C4-2B (cell line): ENCODE measurements at regions not wholly inside any gene's neighbourhood (a gene's known extent, or its start where the extent isn't known, plus 50 kb on each side); places are given as distances from the start of the nearest gene placed in this dataset.

ENCODE experiments used
- H3K27ac ChIP-seq: fragments of 450-650 bp; 2 replicates; pipeline ENCODE4 v1.5.1; 2017
- CTCF ChIP-seq: fragments of 450-650 bp; conservative IDR thresholded peaks from 2 replicates; pipeline ENCODE4 v1.5.1; 2017; ENCODE audit warnings: mild to moderate bottlenecking
- ZFX ChIP-seq: fragments of 450-650 bp; IDR thresholded peaks from 2 replicates; pipeline ENCODE4 v1.6.1; 2017

DNA sequence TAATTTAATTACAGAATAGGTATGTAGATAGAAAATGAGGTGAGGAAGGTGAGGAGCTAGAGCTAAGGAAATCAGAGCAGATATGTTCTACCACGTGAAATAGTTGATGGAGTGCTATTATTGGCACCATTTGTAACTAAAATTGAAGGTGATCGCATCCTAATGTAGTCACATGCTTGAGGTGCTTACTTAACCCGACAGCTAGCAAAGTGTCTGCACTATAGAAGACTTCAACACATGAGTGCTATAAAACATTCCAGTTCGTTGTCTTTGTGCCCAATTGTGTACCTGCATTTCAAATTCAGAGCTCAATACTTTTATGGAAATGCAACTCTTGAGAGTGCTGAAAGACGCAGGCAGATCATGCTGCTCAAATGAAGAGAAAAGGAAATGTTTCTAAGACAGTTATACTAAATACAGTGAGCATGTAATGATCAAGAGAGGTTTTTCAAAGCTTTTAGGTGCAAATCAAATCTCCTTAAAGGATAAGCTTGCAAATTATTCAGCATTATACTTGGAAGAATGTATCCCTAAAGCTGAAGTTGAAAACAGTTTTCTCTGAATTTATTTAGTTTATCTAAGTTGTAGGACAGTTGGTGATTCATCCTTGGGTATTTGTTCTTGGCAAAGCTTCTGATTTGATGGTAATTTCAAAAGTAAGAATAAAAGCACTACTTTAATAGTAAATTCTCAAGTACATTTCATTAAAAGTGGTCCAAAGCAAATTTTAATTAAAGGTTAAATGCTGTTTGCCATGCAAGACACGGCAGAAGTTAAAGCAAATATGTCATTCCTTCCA is 223.9 kb upstream of the EPHA5 start:
- H3K27ac ChIP-seq: no peak overlapping the region
- TF ChIP-seq CTCF: no peak
- no peak for TF ChIP-seq ZFX

DNA sequence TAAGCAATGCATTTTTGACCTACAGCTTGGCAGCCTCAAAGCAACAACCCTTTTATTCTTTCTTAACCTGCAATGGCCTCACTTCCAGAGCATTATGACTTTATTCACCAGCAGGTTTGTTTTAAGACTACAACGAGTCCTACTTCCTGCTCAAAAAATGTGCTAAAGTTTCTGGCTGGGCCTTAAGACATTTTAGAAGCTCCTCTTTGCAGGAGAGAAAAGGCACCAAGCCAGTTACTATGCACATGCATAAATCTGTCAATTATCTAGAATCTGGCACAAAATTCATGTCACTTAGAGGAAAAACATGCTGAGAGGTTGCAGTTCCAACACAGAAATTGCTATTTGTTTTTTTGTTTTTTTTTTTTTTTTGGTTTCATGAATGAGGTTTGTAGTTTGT is 223.0 kb upstream of the EPHA5 start:
- no peak overlapping the region for H3K27ac ChIP-seq
- no peak for TF ChIP-seq CTCF
- no peak for TF ChIP-seq ZFX

DNA sequence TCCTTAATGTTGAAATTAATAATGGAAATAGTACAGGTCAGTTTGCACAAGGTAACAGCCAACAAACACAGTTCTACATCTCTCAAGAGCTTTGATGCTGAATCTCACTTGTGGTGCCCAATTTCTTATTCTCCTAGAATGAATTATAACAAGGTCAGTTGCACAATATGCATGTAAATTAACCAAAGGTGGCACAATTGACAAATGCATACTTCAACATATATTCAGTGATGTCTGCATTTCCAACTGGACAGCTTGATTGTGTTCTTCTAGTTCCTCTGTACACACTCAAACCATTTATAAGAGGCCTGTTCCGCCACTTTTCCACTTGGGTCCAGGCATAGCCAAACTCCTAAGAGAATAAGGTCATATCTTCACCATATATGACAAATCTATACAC is 210.3 kb upstream of the EPHA5 start:
- no peak overlapping the region for H3K27ac ChIP-seq
- TF ChIP-seq ZFX (no peak), CTCF (peak; percentile 16)

- H3K27ac ChIP-seq: no peak overlapping the region
These were observed 198.0 kb upstream of the EPHA5 start for GRCh38 chr4:65868096-65868824.

DNA sequence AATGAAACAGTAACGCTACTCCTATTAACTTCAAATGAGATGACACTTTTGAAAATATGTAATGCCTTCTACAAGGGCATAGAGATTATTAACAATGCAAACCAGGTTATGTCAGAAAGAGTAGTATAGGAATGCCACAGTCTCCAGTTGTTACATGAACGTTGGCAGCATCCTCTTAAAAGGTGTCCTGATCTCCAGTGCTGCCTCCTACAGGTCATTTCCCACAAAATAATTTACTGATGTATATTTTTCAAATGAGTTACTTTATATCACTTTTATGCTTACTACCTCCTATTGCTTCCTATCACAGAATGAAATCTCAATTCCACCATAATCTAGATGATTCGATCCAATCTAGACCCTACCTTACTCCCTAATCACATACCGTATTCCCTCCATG is 195.2 kb upstream of the EPHA5 start:
- H3K27ac ChIP-seq: no peak overlapping the region
- TF ChIP-seq ZFX (no peak), CTCF (peak; percentile 61)

More at GRCh38 chr4:65868096-65868824, 198.0 kb upstream of the EPHA5 start:
- no peak for TF ChIP-seq CTCF
- no peak for TF ChIP-seq ZFX

- TF ChIP-seq CTCF (no peak), ZFX (no peak)
- H3K27ac ChIP-seq: no peak overlapping the region
These were observed 191.7 kb upstream of the EPHA5 start for GRCh38 chr4:65861993-65862392.

DNA sequence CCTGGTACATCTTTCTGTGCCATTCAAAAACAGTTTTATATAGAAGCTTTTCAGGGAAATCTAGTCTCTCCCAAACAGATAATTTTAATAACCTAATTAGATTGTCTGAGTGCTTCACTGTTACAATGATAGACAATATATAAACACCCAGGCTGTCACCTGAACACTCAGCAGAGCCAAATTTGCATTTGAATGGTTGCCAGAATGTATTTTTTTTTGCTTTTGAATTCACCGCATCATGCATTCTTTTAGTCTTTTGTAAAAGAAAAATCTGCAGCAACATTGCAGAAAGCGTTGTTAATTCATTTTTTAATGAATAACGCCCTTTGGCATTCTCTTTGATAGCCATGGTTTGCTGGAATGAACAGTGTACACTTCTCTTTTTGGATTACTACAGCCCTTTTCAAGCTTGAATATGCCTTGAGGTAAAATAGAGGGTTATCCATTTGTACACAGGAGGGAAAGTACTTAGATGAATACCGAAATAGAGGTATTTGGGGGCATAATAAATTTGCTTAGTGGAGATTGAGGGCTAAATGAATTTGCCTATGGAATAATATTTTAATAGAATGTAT is 175.0 kb upstream of the EPHA5 start:
- TF ChIP-seq ZFX (no peak), CTCF (no peak)

More for the DNA sequence above, 175.0 kb upstream of the EPHA5 start:
- H3K27ac ChIP-seq: no peak overlapping the region
